Right renal pelvis (tissue), 4 donors: ENCODE measurements at regions not wholly inside any gene's neighbourhood (a gene's known extent, or its start where the extent isn't known, plus 50 kb on each side); places are given as distances from the start of the nearest gene placed in this dataset.

Source experiments
- DNase-seq, 4 donors: peaks; one replicate each; pipeline ENCODE4 v3.0.0-alpha.2; 2013; ENCODE audit warnings: low read depth in 4 of 4, low spot score in 3 of 4, missing footprints in 1 of 4

DNA sequence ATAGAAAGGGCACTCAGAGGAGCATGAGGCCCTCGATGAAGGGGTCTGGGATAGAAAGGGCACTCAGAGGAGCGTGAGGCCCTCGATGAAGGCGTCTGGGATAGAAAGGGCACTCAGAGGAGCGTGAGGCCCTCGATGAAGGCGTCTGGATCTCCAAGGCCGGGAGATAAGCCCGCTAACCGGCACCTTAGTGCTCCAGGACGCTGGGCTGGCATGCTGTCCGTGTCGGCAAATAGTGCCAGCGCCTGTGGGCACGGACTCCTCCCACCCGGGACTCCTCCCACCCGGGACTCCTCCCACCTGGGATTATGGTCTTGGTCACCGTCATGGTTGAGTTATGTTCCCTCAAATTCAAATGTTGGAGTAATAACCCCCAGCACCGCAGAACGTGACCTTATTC is 725.3 kb downstream of the BRD1 start:
- no peak for DNase-seq

DNA sequence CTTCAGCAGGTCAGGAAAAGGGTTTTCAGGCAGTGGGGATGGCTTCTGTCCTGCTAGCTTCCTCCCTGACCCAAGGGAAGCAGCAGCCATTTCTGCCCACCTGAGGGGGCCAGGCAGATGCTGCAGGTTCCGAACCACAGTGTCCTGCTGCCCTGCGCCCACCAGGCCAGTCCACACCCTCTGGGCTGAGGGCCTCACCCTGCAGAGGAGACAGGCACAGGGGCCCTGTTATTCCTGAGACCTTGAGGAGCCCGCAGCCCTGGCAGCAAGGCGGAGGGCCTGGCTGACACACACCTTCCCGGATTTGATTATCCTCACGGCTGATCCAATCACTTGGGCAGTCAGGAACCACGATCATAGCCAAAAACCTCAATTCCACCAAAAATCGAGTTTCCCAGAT is 725.8 kb downstream of the BRD1 start:
- no peak for DNase-seq

DNA sequence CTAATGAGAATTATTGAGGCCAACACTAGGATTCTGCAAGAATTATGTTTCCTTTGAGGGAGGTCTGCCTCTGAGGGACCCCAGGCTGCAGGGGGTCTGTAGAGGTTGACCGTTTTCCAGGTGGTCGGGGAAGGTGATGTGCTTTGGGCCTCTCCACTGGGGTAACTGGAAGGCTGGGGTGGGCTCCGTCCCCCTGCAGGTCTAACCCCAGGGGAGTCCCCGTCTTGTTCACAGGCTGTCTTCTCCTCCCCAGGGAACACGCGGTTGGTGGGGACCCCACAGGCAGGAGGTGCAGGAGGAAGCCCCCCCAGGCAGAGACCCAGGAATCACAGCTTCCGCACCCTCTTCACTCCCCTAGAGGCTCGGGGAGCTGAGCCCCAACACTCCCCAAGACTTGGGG is 726.4 kb downstream of the BRD1 start:
- DNase-seq, result no peak

DNA sequence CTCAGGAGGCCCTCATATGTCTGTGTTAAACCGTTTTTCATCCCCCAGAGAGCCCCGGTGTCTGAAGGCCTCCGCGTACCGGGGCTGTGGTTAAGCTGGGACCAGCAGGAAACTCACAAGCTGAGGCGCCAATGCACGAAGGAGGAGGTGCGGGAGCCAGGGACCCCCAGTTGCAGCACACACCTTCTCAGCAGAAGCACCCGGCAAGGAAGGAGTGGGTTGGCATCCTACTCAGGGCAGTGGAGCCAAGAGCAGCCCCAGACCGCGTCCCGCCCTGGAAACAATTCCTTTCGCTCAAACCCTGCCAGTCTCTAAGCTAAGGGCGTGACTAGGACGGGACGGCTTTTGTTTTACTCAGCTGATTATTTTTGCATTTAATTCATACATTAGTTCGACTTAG is 726.9 kb downstream of the BRD1 start:
- DNase-seq, result no peak

DNA sequence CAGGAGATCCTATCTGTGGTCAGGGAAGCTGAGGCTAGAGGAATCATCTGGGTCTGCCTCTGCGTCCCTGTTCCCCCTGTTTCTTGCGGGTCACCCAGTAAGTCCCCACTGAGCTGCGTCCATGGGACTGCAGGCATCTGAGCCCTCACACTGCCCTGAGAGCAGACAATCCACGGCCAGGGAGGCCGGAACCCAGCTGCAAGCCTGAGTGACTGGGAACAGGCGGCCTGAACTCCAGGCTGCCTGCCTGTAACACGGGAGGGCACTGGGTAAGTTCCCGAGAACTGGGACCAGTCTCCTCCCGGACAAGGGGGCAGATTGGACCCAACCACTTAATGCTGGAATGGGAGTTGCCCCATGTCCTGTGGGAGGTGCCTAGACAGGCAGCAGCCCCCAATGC is 727.4 kb downstream of the BRD1 start:
- DNase-seq, result no peak

DNA sequence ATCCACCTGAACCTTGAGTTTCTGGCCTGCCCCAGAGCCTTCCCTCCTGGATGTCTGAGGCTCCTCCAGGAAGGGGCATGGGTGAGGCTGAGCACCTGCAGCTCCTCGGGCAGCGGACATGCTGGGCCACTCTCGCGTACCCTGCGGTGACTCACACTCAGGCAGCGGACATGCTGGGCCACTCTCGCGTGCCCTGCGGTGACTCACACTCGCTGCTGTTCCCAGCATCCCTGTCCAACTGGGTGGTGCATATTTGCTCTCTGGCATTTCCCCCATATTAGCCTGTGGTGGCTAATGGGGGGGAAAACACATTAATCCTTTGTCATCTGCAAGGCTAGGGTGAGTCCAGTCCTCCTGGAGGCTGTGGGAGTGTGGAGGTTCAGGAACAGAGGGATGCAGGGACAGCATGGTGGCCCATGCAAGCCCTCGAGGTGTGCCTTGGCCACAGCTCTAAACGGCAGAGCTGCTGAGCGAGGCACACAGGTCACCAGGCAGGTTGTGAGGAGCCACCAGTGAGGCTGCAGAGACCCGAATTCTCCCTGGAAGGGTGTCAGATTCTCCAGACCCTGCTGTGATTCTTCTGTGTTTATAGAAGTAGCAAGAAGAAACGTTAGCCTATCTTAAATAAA is 728.1 kb downstream of the BRD1 start:
- no peak for DNase-seq

DNA sequence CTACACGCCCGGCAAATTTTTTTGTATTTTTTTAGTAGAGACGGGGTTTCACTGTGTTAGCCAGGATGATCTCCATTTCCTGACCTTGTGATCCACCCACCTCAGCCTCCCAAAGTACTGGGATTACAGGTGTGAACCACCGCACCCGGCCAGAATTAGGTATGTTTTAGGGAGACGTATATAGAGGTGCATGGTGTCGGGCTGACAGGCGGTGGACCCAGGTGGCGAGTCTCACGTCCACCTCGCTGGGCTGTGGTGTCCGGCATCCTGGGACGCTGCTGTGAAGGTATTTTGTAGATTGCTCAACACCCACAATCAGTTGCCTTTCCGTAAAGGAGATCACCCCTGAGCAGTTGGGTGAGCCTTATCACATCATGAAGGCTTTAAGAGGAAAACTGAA is 728.6 kb downstream of the BRD1 start:
- no peak for DNase-seq

DNA sequence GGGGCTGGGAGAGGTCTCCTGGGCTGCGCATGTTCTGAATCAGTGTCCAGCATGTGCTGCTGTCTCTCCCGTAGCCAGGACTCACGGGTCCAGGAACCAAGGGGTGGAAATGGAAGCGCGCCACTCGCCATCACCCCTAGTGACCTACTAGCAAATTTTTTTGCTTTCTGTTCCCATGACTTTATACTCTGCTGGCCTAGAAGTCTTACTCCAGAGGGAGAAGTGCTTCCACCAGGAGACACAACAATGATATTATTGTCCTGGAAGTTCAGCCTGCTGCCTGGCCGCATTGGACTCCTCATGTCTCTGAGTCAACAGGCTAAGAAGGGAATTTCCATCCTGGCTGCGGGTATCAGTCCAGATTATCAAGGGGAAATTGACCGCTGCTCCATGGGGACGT is 729.7 kb downstream of the BRD1 start:
- DNase-seq, result no peak

DNA sequence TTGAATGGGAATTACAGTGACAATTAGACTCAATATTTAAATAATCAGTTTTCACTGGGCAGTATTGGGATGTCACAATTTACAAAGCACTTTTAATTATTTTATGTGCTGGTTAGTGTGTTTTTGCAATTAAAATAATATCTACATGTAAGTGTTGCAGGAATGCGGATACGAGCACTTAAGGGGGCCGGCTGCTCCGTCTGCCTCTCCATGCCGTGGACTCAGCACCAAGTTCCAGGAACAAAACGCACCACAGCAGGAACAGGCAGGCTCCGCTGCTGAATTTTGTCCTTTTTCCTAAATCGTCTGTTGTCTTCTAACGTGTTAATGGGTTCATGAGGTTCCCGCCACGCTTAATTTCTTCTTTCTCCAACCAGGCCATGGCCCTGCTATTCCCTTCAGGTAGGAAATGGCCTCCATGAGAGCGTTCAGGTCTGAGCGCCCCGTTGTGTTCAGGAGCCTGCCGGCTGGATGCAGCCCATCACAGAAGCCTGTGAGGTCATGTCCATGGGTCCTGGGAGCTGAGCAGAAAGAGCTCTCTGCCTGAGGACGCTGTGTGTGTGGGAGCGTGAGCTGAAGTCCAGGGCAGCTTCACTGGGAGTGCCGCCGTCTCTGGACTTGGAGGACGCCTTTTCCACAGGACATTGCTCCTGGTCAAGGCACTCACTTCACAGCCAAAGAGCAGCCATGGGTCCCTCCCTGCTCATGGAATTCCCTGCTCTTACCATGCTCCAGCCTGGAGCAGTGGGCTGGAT is 730.3 kb downstream of the BRD1 start:
- no peak for DNase-seq

DNA sequence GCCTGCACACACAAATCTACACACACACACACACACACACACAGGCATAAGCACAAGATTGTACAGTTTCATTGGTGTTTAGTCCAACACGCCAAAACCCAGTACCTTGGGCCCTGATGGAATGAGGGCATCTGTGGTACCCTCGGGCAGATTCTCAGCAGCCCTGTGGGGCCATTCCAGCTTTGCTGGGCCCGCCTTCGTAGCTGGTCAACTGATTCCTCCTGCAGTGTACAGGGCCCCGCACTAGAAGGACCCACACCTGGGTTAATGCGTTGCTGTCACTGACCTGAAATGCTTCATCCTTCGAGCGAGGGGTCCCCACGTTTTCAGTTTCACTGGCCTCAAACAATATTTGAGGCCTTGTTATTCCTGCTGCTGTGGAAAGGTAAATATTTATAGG is 731.2 kb downstream of the BRD1 start:
- no peak for DNase-seq

DNA sequence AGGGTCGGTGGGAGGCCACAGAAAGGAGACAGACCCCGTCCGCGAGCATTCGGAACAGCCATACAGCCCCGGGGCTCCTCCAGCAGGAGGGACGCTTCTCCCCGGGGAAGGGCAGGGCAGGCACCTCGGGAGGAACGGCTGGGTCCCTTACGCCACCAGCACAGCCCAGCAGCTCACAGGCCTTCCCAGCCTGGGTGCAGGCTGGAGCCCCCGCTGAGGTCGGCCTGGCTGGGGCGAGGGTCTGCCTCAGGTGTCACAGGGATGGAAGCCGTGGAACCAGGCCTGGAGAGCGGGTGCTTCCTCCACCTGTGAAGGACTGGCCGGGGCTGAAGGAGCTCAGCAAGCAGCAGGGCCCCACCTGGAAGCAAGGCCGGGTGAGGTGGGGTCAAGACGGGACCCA is 732.3 kb downstream of the BRD1 start:
- no peak for DNase-seq

DNA sequence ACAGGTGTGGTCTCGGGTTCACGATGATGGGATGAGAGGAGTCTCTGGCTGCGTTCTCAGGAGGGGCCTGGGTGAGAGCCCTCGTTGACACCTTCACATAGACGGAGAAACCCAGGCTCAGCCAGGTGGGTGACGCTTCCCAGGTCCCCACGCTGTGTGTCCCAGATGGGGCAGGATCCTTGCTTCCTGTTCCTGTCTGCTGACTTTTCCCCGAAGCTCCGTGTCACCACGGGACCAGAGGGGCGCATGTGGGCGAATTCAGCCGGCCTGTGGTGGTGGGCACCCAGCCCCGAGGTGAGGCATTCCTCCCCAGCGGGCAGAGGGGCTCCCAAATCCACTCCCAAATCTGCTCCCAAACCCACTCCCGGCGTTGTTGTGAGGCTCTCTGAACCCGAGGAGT is 732.8 kb downstream of the BRD1 start:
- DNase-seq, result no peak

DNA sequence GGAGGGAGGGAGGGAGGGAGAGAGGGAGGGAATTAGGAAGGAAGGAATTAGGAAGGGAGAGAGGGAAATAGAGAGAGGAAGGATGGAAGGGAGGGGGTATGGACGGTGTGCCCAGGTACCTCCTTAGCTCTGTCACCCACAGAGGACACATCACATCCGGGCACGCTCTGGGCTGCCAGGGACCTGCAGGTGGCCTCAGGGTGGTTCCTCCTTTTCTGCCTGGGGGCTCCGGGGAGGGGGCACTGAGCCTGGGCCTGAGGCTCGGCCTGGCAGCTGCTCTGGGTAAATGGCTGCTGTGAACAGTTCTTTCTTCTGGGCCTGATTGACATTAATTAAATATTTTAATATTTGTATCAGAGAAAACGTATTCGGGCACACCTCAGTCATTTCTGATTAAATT is 733.5 kb downstream of the BRD1 start:
- no peak for DNase-seq

DNA sequence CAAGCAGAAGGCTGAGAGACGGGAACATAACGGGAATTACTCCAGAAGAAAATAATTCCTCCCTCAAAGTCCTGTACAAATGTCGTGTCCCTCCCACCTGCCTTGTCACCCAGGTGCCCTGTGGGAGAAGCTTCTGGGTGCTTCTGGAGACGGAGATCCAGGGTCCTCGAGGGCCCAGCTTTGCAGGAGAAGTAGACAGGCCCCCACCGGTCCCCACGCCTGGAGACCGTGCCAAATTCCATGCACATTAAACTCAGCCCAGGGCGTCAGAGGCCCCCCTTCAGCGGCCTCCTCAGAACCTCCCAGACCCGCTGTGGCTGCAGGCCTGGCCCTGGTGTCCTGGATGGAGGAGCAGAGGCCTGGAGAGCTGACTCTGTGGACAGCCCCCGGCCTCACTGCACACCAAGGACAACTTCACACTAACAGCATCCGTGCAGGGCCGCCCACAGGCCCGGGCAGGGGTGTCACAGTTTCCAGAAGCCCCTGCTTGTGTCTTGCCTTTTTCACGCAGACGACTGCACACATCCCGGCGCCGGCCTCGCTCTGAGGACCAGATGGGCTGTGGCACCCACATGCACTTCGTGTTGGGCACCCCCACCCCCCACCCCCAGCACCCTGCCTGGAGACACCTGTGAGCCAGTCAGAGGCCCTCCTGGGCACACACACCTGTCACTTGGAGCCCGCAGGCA is 734.3 kb downstream of the BRD1 start:
- DNase-seq, result no peak

DNA sequence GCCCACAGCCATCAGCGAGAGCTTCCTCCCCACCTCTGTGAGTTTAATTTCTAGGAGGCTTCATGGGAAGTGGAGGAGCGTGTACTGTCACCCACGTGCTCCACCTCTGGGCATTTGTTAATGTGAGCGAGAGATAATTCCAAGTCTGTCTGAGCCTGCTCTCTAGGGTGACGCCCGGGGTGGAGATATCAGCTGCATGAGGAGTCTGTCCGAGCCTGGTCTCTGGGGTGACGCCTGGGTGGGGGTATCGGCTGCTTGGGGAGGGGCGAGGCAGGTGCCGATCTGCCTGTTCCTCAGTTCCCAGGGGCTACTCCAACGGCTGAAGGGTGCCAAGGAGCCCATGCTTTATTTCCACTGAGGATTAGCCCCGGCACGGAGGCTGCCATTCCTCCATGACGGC is 735.0 kb downstream of the BRD1 start:
- DNase-seq, result no peak

DNA sequence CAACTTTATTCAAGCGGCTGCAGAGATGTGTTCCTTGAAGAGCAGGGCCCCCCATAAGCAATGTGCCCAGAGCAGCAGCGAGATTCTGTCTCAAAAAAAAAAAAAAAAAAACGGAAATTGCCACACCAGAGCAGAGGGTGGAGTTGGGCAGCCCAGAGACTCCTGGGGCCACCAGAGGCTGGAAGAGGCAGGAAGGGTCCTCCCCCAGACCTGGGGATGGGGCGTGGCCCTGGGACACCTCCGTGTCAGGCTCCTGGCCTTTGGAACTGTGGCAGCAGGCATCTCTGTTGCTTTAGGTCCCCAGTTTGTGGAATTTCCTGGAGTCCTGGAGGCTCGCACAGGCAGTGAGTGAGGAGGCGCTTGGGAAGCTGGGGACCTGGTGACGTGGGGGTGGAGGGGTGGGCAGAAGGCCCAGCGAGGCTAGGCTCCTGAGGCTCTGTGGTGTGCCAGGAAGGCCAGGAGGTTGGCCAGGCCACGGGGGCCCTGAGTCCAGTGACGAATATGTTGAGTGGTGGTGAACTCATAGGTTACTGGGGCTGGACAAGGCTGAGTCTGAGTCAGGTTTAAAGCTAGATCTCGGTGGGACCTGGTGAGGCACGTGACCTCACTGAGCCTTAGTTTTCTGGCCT is 735.6 kb downstream of the BRD1 start:
- no peak for DNase-seq

DNA sequence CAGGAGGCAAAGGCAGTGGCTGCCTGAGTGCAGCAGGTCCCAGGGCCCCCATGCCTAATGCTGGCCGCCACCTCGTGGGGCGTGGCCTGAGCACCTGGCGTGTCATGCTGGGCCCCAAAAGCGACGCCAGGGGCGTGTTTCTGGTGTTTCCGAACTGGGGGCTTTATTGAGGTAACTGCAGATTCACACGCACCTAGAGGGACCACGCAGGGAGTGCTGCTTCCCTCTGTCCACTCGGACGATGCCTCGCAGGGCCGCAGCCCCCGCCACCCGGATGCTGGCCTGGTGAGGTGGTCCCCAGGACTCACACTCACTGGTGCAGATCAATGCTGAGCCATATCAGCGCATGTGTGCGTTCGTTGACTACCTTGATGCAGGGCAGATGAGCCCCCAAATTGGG is 736.2 kb downstream of the BRD1 start:
- DNase-seq, result no peak

DNA sequence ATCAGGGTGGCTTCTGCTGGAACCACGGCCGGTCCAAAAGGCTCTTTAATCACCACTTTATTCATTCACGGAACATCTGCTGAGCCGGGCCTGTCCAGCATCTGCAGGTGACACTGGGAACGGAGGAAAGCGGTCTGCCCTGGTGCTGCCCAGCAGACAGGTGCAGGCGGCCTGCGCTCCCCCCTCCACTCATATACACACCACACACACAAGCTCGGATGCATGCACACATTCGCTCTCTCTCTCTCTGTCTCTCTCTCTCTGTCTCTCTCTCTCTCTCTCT is 736.9 kb downstream of the BRD1 start:
- no peak for DNase-seq

DNA sequence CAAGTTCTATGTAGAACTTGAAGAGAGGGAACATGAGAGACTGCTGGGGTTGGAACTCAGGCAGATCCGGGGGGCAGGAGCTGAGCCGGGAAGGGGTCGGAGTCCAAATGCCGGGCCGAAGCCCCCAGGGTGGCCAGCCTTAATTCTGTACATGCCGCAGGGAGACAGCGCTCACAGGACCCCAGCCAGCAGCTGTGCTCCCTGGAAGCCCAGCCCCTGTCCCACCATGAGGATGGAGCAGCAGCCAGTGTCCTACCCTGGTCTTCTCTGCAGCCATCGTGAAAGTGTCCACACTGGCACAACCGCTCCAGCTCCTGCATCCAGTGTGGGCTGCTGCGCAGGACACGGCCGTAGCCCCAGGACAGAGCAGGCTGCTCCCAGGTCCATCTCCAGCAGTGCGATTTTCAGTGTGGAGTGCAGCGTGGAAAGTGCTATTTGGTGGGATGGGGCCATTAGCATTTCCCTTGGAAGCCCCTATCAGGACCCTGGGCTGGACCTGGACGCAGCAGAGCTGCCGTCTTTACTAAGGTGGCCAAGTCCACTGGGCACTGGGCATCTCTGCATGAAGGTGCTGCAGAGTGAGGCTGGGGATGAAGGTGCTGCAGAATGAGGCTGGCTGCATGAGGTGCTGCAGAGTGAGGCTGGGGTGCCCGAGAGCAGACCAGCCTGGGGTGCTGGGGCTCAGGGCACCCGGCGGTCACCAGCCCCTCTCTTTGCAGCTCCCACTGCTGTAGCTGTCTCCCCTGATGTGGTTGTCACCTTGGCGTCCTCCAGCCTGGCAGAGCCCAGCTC is 737.4 kb downstream of the BRD1 start:
- no peak for DNase-seq

DNA sequence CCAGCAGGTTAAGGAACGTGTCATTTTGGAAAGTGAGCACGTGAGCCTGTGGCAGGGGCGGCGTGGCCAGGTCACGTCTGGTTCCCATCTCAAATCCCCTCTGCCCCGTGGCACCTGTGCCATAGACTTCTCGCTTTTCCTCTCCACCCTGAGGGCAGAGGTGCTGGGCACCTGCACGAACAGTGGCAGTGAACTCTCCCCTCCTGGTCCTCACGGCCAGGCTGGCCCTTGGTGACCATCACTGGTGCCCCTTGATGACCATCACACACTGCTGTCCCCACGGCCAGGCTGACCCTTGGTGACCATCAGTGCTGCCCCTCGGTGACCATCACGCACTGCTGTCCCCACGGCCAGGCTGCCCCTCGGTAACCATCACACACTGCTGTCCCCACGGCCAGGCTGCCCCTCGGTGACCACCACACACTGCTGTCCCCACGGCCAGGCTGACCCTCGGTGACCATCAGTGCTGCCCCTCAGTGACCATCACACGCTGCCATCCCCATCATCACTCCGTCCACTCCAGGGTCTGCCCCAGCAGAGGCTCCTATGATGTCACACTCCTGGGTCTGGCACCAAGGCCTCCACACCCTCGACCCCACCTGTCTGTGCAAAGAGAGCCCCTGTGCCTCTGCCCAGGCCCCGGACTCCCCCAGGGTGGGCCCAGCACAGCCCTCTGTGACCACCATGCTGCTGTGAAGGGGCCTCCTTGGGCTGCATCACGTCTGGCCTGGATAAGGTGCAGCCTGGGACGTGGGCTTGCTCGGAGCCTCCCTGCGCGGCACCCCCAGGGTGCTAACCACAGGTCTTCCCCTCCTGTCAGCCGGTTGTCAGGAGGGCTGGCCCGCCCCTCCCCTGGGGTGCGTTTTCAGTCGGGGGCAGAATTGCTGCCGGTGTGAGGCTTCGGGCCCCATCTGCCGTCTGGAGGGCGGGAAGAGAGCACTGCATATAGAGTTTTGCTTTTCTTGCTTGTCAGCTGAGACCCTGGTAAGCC is 738.6 kb downstream of the BRD1 start:
- no peak for DNase-seq
